H1 (cell line): ENCODE measurements at regions not wholly inside any gene's neighbourhood (a gene's known extent, or its start where the extent isn't known, plus 50 kb on each side); places are given as distances from the start of the nearest gene placed in this dataset.

Experiments used
- CTCF ChIA-PET: fragments of 300-600 bp; sonication (Branson Sonifier 250); formaldehyde crosslinking; loops from one replicate; lab custom pipeline; 2021; ENCODE audit not compliant: partially characterized antibody; lab: Charles Lee
- POLR2A ChIA-PET: fragments of 300-600 bp; sonication (Branson Sonifier 250); formaldehyde crosslinking; loops from one replicate; lab custom pipeline; 2021; ENCODE audit warnings: inconsistent platforms; ENCODE audit not compliant: partially characterized antibody; lab: Charles Lee
- DNase-seq, 2 experiments: peaks; one replicate each; pipeline versions ENCODE4 v3.0.0 to v3.0.0-alpha.2; 2010 to 2022; ENCODE audit warnings: low spot score in 2 of 2, low read depth in 1 of 2, mixed read lengths in 1 of 2
- FAIRE-seq: peaks from 2 replicates; lab custom pipeline; 2011; peaks lifted over from hg19 to GRCh38; lab: Jason Lieb, UNC
- H2AFZ ChIP-seq: 2 replicates; pipeline ENCODE4 v1.8.1; 2012; ENCODE audit warnings: low read length, inconsistent platforms
- H2AK5ac ChIP-seq: 2 replicates; pipeline ENCODE4 v1.6.1; 2013; ENCODE audit warnings: low read depth, low read length
- H2BK120ac ChIP-seq: replicated peaks from 2 replicates; pipeline ENCODE3; 2013; ENCODE audit warnings: low read depth, low read length, inconsistent platforms
- H2BK12ac ChIP-seq: 2 replicates; pipeline ENCODE4 v1.6.1; 2013; ENCODE audit warnings: low read depth, low read length
- H2BK15ac ChIP-seq: 2 replicates; pipeline ENCODE4 v1.6.1; 2013; ENCODE audit warnings: low read length
- H2BK20ac ChIP-seq: 2 replicates; pipeline ENCODE4 v1.6.1; 2013; ENCODE audit warnings: low read length
- H2BK5ac ChIP-seq: 2 replicates; pipeline ENCODE4 v1.6.1; 2013; ENCODE audit warnings: low read depth, low read length
- H3K14ac ChIP-seq: 2 replicates; pipeline ENCODE4 v1.6.1; 2013; ENCODE audit warnings: inconsistent platforms; ENCODE audit not compliant: insufficient read length
- H3K18ac ChIP-seq: 2 replicates; pipeline ENCODE4 v1.6.1; 2013; ENCODE audit warnings: low read length; ENCODE audit errors: extremely low read depth
- H3K23ac ChIP-seq: 2 replicates; pipeline ENCODE4 v1.6.1; 2013; ENCODE audit warnings: inconsistent platforms; ENCODE audit not compliant: insufficient read length
- H3K23me2 ChIP-seq: 2 replicates; pipeline ENCODE4 v1.6.1; 2013; ENCODE audit warnings: low read depth, low read length
- H3K27ac ChIP-seq: 2 replicates; pipeline ENCODE4 v1.6.1; 2011; ENCODE audit warnings: low read depth, low read length, inconsistent platforms
- H3K27me3 ChIP-seq, 4 experiments: replicated peaks in 1 of 4; 1 replicate in 1 of 4; 2 replicates in 3 of 4; pipeline versions ENCODE4 v1.6.1 to v1.8.1; 2011 to 2013; ENCODE audit warnings: low read length in 3 of 4, mild to moderate bottlenecking in 3 of 4, inconsistent platforms in 2 of 4, mixed read lengths in 2 of 4, moderate library complexity in 1 of 4; ENCODE audit not compliant: control insufficient read depth in 3 of 4, insufficient read depth in 3 of 4; ENCODE audit errors: extremely low read depth in 1 of 4
- H3K36me3 ChIP-seq, 4 experiments: 2 replicates each; pipeline versions ENCODE4 v1.6.1 to v1.8.1; 2011 to 2013; ENCODE audit warnings: mild to moderate bottlenecking in 4 of 4, low read length in 3 of 4, moderate library complexity in 2 of 4, control low read depth in 1 of 4, inconsistent platforms in 1 of 4; ENCODE audit not compliant: insufficient read depth in 4 of 4, control insufficient read depth in 2 of 4
- H3K4ac ChIP-seq: replicated peaks from 2 replicates; pipeline ENCODE3; 2013; ENCODE audit warnings: low read length, low read depth, mixed read lengths, inconsistent platforms; ENCODE audit not compliant: insufficient read length
- H3K4me1 ChIP-seq, 4 experiments: replicated peaks in 1 of 4; 1 replicate in 1 of 4; 2 replicates in 3 of 4; pipeline versions ENCODE4 v1.6.1 to v1.8.1; 2011 to 2013; ENCODE audit warnings: low read length in 3 of 4, inconsistent platforms in 2 of 4, mixed read lengths in 1 of 4; ENCODE audit not compliant: insufficient read depth in 4 of 4, control insufficient read depth in 3 of 4
- H3K4me2 ChIP-seq, 2 experiments: 2 replicates each; pipeline versions ENCODE4 v1.6.1 to v1.8.1; 2011 to 2013; ENCODE audit warnings: low read depth in 2 of 2, low read length in 2 of 2, control low read depth in 1 of 2, inconsistent platforms in 1 of 2, mild to moderate bottlenecking in 1 of 2; ENCODE audit not compliant: insufficient read depth in 1 of 2
- H3K4me3 ChIP-seq, 4 experiments: fragments of 200-600, 300-600 bp in 1 of 4; sonication (generic), shearing (Covaris generic), sonication (Bioruptor Twin) in 1 of 4; 2 replicates each; pipeline versions ENCODE4 v1.5.1 to v1.8.1; 2011 to 2016; ENCODE audit warnings: low read length in 4 of 4, low read depth in 3 of 4, control low read depth in 2 of 4, inconsistent platforms in 2 of 4, mild to moderate bottlenecking in 2 of 4, mixed read lengths in 1 of 4, moderate library complexity in 1 of 4; ENCODE audit not compliant: insufficient read depth in 2 of 4; ENCODE audit errors: extremely low read depth in 1 of 4
- H3K56ac ChIP-seq: replicated peaks from 2 replicates; pipeline ENCODE3; 2013; ENCODE audit warnings: low read depth, mild to moderate bottlenecking, mixed read lengths, low read length, inconsistent platforms; ENCODE audit not compliant: insufficient read length
- H3K79me1 ChIP-seq: 2 replicates; pipeline ENCODE4 v1.6.1; 2013; ENCODE audit warnings: low read depth, low read length, control low read depth
- H3K79me2 ChIP-seq, 2 experiments: 2 replicates each; pipeline versions ENCODE4 v1.6.1 to v1.8.1; 2012 to 2013; ENCODE audit warnings: low read length in 2 of 2, mild to moderate bottlenecking in 2 of 2, inconsistent platforms in 1 of 2; ENCODE audit not compliant: insufficient read depth in 2 of 2, control insufficient read depth in 1 of 2
- H3K9ac ChIP-seq, 4 experiments: replicated peaks in 1 of 4; 1 replicate in 1 of 4; 2 replicates in 3 of 4; pipeline versions ENCODE4 v1.6.1 to v1.8.1; 2011 to 2013; ENCODE audit warnings: low read depth in 3 of 4, low read length in 3 of 4, control low read depth in 2 of 4, mild to moderate bottlenecking in 2 of 4, moderate library complexity in 2 of 4, inconsistent platforms in 1 of 4; ENCODE audit errors: extremely low read depth in 1 of 4
- H3K9me3 ChIP-seq, 2 experiments: 2 replicates each; pipeline versions ENCODE4 v1.6.1 to v1.8.1; 2012 to 2013; ENCODE audit warnings: mild to moderate bottlenecking in 2 of 2, moderate library complexity in 2 of 2, control low read depth in 1 of 2, inconsistent platforms in 1 of 2, low read depth in 1 of 2, low read length in 1 of 2, mixed read lengths in 1 of 2; ENCODE audit not compliant: insufficient read depth in 2 of 2
- H4K20me1 ChIP-seq, 2 experiments: replicated peaks in 1 of 2; 2 replicates each; pipeline versions ENCODE3 to v1.8.1; 2011 to 2013; ENCODE audit warnings: inconsistent platforms in 2 of 2, low read length in 2 of 2, mild to moderate bottlenecking in 1 of 2; ENCODE audit not compliant: insufficient read depth in 2 of 2, control insufficient read depth in 1 of 2
- H4K5ac ChIP-seq: 2 replicates; pipeline ENCODE4 v1.6.1; 2013; ENCODE audit warnings: low read length, low read depth, mixed read lengths, inconsistent platforms; ENCODE audit not compliant: insufficient read length
- H4K8ac ChIP-seq: 2 replicates; pipeline ENCODE4 v1.8.0; 2013; ENCODE audit warnings: mild to moderate bottlenecking, moderate library complexity, low read length, inconsistent platforms; ENCODE audit not compliant: insufficient read depth; ENCODE audit errors: extremely low read depth
- H4K91ac ChIP-seq: replicated peaks from 2 replicates; pipeline ENCODE3; 2013; ENCODE audit warnings: low read length, mixed read lengths, inconsistent platforms; ENCODE audit not compliant: insufficient read length
- CBX8 ChIP-seq: fragments of 300-800, 300-1000 bp; sonication (generic); IDR thresholded peaks from 2 replicates; pipeline ENCODE4 v1.7.1; 2016; ENCODE audit warnings: low read depth, low read length, borderline replicate concordance
- CEBPB ChIP-seq: IDR thresholded peaks from 2 replicates; pipeline ENCODE4 v1.6.1; 2012; ENCODE audit warnings: low read depth, low read length
- GABPA ChIP-seq: IDR thresholded peaks from 2 replicates; pipeline ENCODE4 v1.6.1; 2011; ENCODE audit warnings: mild to moderate bottlenecking, low read length, moderate library complexity, borderline replicate concordance; ENCODE audit not compliant: insufficient read depth
- SUZ12 ChIP-seq: fragments of 200-600 bp; sonication (generic); IDR thresholded peaks from 2 replicates; pipeline ENCODE4 v1.6.1; 2012; ENCODE audit warnings: mild to moderate bottlenecking, inconsistent platforms, low read length, moderate library complexity, mixed read lengths
- TAF7 ChIP-seq: optimal IDR thresholded peaks from 2 replicates; pipeline ENCODE3; 2011; ENCODE audit warnings: low read depth, mild to moderate bottlenecking, inconsistent platforms, low read length, moderate library complexity, borderline replicate concordance
- WGBS, 2 experiments: shearing (Covaris generic) in 1 of 2; methylation state at CpG; one replicate each; pipeline versions ENCODE4 v1.1.6 to v1.1.7; 2013 to 2015; ENCODE audit warnings: low lambda C conversion rate in 2 of 2, mixed read lengths in 2 of 2, inconsistent platforms in 1 of 2, low coverage in 1 of 2, missing lambda C conversion rate in 1 of 2; ENCODE audit not compliant: insufficient replicate concordance in 2 of 2, insufficient coverage in 1 of 2, insufficient read length in 1 of 2; ENCODE audit errors: extremely low coverage in 1 of 2, missing lambda C conversion rate in 1 of 2; 5-methylcytosine and 5-hydroxymethylcytosine counted together

DNA sequence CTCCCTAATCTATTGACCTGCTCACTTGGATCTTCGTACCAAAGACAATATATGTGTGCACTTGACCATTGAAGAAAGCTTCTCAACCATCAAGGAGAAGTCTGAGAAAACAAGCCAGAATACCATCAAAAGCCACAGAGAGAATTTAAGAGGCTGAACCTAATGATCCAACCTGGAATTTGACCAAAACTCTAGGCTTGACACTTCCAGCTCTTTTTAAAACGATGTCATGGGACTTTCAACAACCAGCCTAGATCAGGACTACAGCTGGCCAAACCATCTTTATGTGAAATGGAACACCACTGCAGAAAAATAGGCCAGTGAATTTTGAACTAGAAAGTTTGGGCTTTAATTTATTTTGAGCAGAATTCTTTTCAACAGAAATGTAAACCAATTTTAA lies 444.4 kb downstream of the LTN1 start:
- Histone ChIP-seq H2BK120ac (no peak overlapping the region), H4K91ac (no peak overlapping the region), H3K79me2 (no peaks in the 10 kb centered on the region), H4K8ac (no peak overlapping the region), H3K9ac (no peak overlapping the region), H4K5ac (no peak overlapping the region), H3K36me3 (no peaks in the 10 kb centered on the region), H2BK12ac (no peak overlapping the region), H2BK15ac (no peak overlapping the region), H3K23ac (no peak overlapping the region), H3K27me3 (no peaks in the 10 kb centered on the region), H2BK20ac (no peak overlapping the region), H3K4me2 (no peak overlapping the region), H2BK5ac (no peak overlapping the region), H3K18ac (no peak overlapping the region), H3K23me2 (no peaks in the 10 kb centered on the region), H4K20me1 (no peaks in the 10 kb centered on the region), H3K56ac (no peak overlapping the region), H2AK5ac (no peak overlapping the region), H3K4me1 (no peaks in the 10 kb centered on the region), H3K4ac (no peak overlapping the region), H3K14ac (no peak overlapping the region), H3K27ac (no peak overlapping the region), H2AFZ (no peak overlapping the region), H3K79me1 (no peaks in the 10 kb centered on the region), H3K9me3 (no peaks in the 10 kb centered on the region), H3K4me3 (no peak overlapping the region)
- TF ChIP-seq SUZ12 (no peak), CBX8 (no peak), GABPA (no peak), CEBPB (no peak), TAF7 (no peak)
- CTCF ChIA-PET, result no interaction called here
- DNase-seq (no peak), FAIRE-seq (no peak)
- WGBS, 2 experiments, result 81% methylated on average over 2 of the region's 2 CpGs; no CpG with 5 or more reads in 1 of the 2 experiments
- POLR2A ChIA-PET, result no interaction called here
